Adrenal gland (tissue), 5 donors: ENCODE measurements at regions not wholly inside any gene's neighbourhood (a gene's known extent, or its start where the extent isn't known, plus 50 kb on each side); places are given as distances from the start of the nearest gene placed in this dataset.

Source experiments
- CTCF ChIP-seq, 6 experiments: fragments of 450-650 bp in 4 of 6; fragments of 200-600 bp in 2 of 6; sonication (generic) in 1 of 6; IDR thresholded peaks; 1 replicate in 5 of 6; 2 replicates in 1 of 6; pipeline versions ENCODE4 v1.5.1 to v1.8.0; 2016 to 2021; ENCODE audit warnings: antibody characterized with exemption in 6 of 6, mild to moderate bottlenecking in 2 of 6, moderate library complexity in 1 of 6
- POLR2A ChIP-seq, 2 donors: fragments of 450-650 bp; IDR thresholded peaks; one replicate each; pipeline ENCODE4 v1.6.1; 2017; ENCODE audit warnings: antibody characterized with exemption in 2 of 2, mild to moderate bottlenecking in 2 of 2, moderate library complexity in 1 of 2
- donor health status: DM: no; HTN: no; CAD: no.

GRCh38 chr7:136174477-136175125 is 197.4 kb upstream of the MTPN start:
- TF ChIP-seq POLR2A (IDR thresholded peaks at IDR 0.05) (no peak), CTCF (IDR thresholded peaks at IDR 0.05) (no peak)
